Brain pericyte (primary cell): ENCODE measurements at regions not wholly inside any gene's neighbourhood (a gene's known extent, or its start where the extent isn't known, plus 50 kb on each side); places are given as distances from the start of the nearest gene placed in this dataset.
"Not testable (repeated sequence)": the region's sequence is repeated elsewhere in the genome, so short reads cannot be mapped to it uniquely, and the experiment has no call there.

Source experiments
- DNase-seq: peaks from one replicate; pipeline ENCODE4 v3.0.0-alpha.2; 2012; ENCODE audit warnings: low read depth, low spot score

DNA sequence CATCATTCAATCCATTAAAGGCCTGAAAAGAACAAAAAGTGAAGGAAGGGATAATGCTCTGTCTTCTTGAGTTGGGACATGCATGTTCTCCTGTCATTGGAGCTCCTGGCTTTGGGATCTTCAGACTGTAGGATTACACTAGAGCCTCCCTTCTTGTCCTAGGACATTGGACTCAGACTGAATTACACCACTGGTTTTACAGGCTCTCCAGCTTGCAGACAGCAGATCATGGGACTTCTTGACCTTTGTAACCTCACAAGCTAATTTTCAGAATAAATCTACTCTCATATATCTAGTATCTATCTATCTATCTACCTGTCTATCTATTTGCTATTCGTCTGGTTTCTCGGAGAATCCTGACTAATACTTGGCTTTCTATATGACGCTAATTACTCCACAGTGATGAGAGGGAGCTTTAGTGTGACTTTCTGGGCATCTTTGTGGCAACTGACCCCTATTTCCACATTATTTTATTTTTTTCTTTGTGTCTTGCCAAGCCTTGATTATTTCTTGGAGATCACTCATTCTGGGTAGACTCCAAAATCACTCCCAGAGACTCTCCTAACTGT is 151.9 kb upstream of the ZNF184 start:
- no peak for DNase-seq

DNA sequence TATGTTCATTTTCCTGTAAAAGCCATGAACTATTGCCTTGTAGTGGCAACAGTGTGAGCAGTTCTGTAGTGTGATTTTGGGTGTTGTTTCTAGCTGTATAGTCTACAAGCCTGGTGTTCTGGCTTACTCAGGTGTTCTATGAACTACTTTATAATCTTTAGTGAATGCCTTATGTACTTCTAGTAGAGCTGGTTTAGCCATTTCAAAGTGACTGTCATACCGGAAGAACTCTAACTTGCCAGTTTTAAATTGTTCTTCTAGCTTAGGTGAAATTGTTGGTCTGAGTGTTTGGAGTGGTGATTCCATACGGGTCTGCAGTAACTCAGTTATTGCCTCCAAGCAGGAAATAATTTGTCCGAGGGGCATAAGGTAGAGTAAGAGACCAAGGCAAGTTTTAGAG is 150.2 kb upstream of the ZNF184 start:
- DNase-seq, result no peak

DNA sequence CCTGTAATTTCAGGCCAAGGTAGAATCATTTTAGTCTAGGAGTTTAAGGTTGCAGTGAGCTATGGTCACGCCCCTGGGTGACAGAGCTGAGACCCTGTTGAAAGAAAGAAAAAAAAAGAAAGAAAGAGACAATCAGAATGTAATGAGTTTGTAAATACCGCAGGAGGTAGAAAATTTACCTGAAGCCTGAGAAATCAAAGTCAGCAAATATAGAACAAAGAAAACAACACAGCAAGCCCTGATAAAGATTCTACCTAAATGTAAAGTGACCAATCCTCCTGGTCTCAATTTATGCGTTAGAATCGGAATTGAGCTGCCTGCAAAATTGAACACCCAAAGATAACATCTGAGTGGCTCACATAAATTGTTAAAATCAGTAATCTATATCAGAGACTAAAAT is 146.5 kb upstream of the ZNF184 start:
- DNase-seq, result no peak

DNA sequence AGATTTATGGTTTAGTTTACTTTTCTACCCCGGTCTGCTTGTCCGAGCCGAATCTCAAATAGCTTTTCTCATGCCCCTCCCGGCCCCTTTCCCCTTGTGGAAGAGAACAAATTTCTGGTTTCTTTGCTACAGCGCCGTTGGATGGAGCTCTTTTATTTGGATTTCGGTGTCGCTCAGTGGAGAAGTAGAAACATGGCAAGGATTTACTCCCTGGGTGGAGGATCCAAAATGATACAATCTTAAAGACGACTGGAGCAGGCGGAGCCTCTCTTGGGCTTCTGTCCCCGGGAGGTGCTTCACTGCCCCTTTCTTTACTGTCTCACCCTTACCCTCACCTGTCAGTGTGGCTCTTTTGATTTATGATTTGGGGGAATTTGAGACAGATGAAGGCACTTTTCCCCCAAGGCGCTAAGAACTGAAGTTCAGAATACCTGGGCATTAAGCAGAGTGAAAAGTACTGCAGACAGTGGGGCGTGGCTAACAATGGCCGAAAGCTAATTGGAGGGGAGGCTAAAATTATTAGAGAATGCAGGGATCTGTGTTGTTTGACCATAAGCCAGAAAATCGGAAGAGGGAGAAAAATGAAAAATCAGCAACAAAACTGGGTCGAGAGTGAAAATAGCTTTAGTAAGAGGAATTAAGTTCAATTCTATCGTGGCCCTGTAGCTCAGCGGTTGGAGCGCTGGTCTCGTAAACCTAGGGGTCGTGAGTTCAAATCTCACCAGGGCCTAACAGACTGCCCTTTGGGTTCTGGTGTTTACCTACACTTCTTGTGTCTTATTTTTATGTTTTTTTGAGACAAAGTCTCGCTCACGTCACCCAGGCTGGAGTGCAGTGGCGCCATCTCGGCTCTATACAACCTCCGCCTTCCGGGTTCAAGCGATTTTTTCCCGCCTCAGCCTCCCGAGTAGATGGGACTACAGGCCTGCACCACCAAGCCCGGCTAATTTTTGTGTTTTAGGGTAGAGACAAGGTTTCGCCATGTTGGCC is 145.1 kb upstream of the ZNF184 start:
- DNase-seq, result no peak

DNA sequence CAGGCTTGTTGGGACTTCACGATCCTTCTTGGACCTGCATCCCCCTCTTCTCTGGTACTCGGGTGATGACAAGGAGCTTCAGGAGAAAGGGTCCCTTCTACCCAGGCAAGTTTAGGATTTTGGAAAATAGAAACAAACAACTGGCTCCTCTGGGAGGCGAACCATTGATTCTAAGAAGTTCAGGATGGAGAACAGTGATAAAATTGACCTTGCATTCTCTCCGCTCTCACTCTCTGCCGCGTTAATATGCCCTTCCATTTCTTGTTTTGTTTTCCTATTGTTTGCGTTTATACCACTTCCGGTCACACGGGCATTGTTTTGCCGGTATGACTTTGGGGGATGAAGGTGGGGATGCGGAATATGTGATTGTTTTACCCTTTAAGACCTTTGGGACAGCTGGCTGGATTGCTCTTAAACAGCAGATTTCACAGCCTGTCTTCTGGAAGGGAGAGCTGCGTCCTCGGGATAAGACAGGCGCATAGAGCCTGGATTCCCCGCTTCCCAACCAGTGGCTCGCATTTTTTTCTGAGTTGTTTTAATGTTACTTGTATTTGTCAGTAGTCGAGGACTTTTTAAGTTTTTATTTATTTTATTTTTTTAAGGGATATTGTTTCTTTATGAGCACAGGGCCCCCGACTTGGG is 144.3 kb upstream of the ZNF184 start:
- no peak for DNase-seq

DNA sequence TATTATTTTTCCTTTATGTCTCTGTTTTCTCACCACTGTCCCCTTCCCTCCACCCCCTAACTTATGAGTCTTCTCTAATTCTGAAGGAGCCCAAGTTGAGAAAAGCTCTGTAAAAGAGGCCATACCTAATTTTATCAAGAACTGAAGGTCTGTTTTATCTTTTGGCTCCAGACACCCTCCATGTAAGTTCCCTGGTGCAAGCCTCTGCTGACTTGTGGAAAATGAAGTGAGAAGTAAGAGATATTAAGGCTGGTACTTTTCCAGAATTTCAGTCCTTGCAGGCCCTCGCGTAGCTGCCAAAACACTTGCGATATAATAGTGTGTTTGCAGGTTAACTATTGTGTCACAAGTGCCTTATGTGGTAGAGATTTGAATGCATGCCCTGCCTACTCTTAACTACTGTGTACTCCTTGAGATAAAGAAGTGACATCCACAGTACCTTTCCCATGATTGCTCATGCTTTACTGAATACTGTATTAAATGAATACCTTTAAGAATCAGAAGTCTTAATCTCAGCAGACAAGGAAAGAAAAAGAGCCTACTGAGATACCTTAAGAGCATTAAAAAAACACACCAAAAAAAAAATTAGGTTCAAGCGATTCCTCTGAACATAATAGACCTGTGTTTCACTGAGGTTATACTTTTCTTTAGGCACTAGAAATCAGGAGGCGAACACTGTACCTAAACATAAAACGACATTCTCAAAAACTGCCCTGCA is 143.6 kb upstream of the ZNF184 start:
- DNase-seq, result no peak

DNA sequence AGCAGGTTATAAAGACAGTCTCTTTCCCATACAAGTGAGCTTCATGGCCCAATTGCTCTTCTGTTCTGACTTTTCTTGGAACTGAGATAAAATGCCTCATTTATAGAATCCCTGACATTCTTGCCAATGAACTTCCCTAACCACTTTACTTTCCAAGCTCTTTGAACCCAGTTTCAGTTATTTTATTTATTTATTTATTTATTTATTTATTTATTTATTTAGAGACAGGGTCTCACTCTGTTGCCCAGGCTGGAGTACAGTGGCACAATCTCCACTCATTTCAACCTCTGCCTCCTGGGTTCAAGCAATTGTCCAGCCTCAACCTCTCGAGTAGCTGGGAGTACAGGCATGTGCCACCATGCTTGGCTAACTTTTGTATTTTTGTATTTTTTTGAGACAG is 138.5 kb upstream of the ZNF184 start:
- DNase-seq, result no peak

DNA sequence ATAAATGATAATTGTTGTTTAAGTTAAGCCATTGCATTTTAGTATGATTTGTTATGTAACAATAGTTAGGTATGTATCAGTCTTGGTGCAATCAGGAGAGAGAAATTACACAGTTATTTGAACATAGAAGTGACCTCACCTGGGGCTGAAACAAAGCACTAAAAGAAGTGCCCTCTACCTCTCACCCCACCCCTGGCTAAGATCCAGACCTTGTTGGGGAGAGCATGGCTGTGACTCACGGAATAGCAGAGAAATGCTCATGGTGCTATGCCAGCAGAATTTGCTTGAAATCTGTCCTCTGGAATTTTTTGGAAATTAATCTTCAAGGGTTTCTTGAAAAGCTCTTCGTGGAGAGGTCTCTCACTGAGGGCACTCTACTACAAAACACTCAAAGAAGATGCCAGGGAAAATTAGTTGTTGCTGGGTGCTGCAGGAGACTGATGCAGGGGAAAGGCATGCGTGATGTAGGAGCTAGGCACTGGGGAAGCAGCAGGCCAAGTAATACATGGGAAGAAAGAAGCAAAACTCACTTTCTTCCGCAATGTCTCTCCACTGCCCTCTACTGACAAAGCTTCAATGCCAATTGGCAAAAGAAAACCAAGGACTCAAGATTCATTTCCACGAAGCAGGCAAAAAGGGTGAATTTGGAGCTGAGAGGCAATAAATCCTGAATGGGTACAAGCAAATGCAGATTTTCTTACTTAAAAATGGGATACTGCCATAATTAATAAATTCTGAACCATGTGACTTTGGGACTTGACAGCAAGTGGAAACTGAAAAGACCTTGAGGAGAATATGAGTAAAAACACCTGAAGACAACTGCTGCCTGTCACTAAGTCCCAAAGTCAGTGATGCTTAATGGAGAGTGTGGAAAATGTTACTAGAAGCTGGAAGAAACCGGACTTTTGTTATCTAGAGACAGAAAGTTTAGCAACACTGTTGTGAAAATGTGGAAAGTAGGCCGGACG is 136.3 kb upstream of the ZNF184 start:
- DNase-seq, result no peak

DNA sequence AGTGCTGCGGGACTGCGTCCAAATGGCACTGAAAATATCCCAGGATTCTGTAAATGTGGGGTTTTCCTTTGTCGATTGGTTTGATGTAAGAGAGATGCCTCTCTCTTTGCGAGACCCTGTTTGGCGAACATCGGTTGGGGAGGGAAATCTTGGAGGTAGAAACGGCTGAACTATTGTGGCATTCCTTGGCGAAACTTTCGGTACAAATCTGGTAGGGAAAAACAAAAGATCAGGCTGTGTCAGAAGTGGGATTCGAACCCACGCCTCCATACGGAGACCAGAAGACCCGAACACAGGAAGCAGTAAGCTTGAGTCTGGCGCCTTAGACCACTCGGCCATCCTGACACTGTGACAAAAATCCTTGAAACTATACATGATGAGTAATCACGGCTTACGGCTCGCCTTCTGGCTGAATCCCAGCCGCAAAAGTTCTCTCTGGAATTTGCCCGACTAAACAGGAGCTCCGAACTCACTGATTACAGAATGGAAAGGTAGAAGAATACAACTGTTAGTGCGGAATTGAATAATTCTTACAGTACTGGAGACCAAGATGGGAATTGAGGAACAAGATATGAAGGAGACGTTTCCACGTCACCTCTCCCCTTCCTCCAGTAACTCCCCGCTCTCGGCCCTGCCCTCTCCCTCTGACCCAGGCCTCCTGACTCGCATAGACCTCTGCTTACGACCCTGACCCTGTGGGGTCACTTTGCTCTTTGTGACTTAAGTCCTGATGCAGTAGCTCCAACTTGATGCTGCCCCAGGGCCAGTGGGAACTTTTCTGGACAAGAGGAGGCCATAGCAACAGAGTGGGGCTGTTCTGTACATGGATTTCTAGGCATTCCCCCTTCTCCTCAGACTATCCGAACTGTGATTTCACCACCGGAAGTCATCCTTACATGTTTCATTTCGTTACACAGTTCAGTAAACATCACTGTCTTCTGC is 132.8 kb upstream of the ZNF184 start:
- DNase-seq, result no peak

DNA sequence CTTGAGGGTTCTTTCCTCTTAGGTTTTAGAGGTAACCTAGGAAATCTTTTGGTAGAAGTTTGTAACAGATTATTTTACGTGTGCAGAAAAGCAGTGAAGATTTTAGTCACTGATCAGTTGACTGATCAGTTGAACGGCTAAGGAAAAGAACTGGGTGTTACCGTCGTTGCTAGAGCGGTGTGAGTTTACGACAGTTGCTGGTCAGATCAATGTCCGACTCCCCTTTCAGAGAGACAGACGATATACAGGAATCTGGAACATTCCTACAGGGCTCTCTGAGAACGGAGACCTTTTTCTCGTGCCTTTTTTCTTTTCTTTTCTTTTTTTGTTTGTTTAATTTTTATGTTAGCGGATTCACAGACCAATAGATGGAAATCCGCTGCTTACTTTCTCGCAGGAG is 132.1 kb upstream of the ZNF184 start:
- DNase-seq, result no peak

DNA sequence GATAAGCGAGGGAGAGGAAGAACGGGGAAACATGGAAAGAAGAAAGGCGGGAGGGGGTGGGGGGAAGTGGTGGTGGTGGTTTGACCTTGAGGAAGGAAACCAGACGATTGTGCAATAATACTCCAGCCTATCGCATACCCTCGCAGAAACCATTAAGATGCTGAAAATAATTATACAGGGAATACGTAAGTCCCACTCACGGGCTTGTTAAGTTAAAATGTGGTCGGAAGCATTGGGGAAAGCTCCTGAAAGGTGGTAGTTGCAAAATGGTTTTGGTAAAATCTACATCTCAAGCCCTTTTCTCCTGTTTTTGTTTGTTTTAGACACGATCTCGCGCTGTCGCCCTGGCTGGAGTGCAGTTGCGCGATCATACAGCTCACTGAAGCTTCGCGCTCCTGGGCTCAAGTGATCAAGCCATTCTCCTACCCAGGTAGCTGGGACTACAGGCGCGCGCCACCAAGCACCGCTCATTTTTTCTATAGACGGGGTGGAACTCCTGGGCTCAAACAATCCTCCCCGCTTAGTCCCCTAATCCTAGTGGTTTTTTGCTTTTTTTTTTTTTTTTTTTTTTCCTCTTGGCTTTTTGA is 128.9 kb upstream of the ZNF184 start:
- no peak for DNase-seq

DNA sequence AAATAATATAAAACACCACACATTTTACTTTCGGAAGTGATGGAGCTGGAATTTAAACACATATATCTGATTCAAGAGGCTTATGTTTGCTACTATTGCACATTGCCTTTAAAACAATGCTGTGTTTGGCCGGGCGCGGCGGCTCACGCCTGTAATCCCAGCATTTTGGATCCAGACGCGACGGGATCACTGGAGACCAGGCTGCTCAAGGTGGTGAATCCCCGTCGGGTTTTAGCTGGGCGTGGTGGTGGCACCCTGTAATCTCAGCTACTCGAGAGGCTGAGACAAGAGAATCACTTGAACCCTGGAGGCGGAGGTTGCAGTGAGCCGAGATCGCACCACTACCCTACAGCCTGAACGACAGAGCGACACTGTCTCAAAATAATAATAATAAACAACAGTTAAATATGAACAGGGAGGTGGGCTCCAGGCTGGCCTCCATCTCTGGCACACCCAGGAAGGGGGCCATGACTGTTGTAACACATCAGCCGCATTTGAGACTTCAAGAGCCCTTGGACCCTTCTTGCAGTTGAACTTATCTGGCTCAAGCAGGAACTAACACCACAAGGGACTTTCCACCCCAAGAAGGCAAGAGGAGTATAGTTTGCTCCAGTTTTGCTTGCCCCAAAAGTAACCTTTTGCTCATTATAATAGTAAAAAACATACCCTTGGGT is 127.1 kb upstream of the ZNF184 start:
- no peak for DNase-seq

DNA sequence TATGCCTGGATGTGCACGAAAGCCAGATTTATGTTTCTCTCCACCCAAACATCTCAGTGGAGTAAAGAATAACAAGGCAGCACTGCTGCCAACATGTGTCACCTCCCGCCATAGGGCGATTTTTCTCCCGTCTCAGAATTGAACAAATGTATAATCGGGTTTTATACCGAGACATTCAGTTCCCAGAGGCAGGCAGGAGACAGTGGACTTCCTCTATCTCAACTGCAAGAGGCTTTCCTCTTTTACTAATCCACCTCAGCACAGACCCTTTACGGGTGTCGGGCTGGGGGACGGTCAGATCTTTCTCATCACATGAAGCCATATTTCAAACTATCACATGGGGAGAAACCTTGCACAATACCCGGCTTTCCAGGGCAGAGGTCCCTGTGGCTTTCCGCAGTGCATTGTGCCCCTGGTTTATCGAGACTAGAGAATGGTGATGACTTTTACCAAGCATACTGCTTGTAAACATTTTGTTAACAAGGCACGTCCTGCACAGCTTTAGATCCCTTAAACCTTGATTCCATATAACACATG is 124.2 kb upstream of the ZNF184 start:
- DNase-seq, result not testable (repeated sequence)

DNA sequence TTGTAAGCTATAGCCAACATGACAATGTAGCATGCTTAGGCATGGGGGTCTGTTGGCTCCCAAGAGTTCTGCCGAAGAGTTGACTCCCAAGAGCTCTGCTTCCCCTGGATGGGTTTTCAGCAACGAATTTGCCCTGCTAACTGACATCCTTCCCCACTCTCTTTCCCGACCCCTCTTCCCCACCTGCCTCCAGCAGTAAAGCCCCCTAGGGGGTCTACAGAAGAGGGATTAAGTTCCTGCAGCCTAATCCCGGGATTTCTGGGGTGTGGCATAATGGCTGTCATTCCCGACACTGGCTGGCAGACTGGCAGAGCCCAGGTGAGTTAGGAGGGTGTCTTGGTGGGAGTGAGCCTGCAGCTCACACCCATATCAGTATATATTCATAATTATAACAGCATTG is 121.0 kb upstream of the ZNF184 start:
- no peak for DNase-seq

DNA sequence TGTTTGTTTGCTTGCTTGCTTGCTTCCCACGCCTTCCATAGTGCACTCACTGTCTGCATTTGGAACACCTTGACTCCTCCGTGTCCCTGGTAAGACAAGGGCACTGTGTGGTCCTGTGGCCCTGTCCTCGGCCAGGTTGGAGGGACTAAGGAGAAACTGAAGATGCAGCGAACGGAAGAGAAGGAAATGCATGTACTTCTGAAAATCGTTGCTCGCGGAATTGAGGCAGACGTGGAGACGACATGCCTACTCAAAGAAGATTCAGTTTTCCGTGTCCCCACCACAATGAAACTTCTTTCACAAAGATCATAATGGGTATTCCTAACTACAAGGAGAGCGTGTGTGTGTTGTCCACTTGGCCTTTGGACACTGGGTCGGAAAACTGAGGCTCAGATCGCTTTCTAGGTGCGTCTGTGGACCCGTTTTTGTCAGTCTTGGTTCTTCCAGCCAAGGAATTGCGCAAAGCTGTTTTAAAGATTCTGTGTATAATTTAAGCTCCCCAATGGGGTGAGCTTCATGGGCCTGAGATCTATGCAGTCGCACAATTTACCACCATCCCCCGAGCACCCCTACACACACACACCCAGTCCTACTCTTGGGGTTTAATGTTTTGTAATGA is 120.4 kb upstream of the ZNF184 start:
- no peak for DNase-seq

DNA sequence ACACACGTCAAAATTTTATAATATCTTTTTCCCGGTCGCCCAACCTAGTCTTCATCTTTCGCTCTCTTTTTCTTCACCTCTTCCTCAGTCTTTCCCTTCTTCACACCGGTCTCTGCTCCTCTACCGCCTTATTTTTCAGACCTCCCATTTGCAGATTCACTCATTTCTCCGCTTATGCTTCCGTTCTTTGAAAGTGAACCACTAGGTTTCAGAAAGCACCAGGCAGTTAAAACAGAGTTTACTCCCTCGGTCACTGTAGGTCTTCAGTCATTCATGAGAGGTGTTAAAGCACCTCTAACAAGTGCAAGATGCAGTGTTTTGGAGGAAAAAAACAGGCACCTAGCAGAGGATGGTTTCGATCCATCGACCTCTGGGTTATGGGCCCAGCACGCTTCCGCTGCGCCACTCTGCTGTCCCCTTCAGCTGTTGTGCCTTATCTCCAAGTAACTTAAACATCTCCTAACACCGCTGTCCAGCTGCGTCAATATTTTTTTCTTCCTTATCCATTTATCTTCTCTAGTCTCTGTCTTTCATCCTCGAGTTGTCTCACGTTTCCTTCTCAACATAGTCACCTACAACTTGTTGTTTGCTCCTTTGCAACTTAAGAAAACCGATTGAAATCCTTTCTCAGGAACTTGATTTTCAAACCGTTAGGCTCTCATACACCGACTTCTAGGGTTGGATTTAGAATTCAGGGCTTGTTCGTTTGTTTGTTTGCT is 119.7 kb upstream of the ZNF184 start:
- DNase-seq, result no peak

DNA sequence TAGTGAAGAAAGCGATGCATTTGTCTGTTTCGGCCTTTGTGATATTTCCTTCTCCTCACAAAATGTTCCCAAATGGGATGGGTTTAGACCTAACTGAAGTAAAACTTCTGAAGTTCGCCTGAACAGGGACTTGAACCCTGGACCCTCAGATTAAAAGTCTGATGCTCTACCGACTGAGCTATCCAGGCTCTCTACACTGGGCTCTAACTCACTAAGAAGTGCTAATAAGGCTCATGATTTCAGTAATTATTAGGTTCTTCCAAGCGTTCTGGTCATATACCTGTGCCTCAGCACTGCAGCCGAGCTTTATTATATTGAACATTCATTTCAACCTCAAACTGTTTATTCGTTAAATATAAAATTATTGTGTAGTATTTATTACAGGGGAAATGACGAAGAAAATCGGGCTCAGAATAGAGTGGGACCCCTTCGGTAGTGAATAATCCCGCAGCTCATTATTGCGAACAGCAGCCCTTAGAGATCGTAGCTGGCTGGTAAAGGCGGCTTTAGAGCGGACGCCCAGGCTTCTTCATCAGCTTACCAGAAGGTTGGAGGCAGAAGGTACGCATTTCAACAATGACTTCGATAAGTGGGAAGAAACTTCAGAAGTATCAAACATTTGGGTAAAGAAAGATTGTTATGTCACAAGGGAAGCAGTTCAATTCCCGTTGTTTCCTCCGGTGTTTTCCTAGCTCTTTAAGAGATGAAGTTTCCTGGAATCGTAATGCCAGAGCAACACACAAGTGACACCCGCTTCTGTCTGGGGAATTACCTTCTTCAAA is 119.0 kb upstream of the ZNF184 start:
- DNase-seq, result no peak
